Colonic mucosa (tissue), 4 donors: ENCODE measurements at regions not wholly inside any gene's neighbourhood (a gene's known extent, or its start where the extent isn't known, plus 50 kb on each side); places are given as distances from the start of the nearest gene placed in this dataset.

Experiments
- DNase-seq: peaks from one replicate; pipeline ENCODE4 v3.0.0-alpha.2; 2020
- H3K27ac ChIP-seq: fragments of 200-600 bp; one replicate; pipeline ENCODE4 v1.8.0; 2021
- H3K27me3 ChIP-seq: fragments of 200-600 bp; one replicate; pipeline ENCODE4 v1.8.0; 2021
- H3K36me3 ChIP-seq: fragments of 200-600 bp; one replicate; pipeline ENCODE4 v1.8.0; 2021
- H3K4me1 ChIP-seq: fragments of 200-600 bp; one replicate; pipeline ENCODE4 v1.8.0; 2021; ENCODE audit warnings: mild to moderate bottlenecking
- H3K4me3 ChIP-seq: fragments of 200-600 bp; one replicate; pipeline ENCODE4 v1.8.0; 2021
- H3K9ac ChIP-seq, 2 donors: one replicate each; pipeline ENCODE4 v1.7.0; 2013; ENCODE audit warnings: control low read depth in 2 of 2, low read depth in 2 of 2, low read length in 2 of 2
- H3K9me3 ChIP-seq: fragments of 200-600 bp; one replicate; pipeline ENCODE4 v1.8.0; 2021
- CTCF ChIP-seq: fragments of 200-600 bp; IDR thresholded peaks from one replicate; pipeline ENCODE4 v1.8.0; 2022; ENCODE audit warnings: antibody characterized with exemption, mild to moderate bottlenecking
- intact Hi-C: fragments of 100-400 bp; cut with DNase I; formaldehyde crosslinking; loops from one replicate; pipeline ENCODE4 v1.14.1; 2022
- donor health status: healthy.
- donor health status: DM: no; HTN: no; CAD: no.
- donor health status: DM: no; HTN: no; CAD: no.

GRCh38 chr15:56839641-56840040, 78.8 kb upstream of the TCF12 start:
- Histone ChIP-seq H3K27me3 (no peaks in the 10 kb centered on the region), H3K36me3 (no peaks in the 10 kb centered on the region), H3K4me3 (no peak overlapping the region), H3K4me1 (no peaks in the 10 kb centered on the region), H3K9ac (no peak overlapping the region), H3K27ac (no peak overlapping the region), H3K9me3 (no peaks in the 10 kb centered on the region)
- no peak for DNase-seq
- intact Hi-C loops, result no loop called here
- no peak for TF ChIP-seq CTCF

GRCh38 chr15:56839099-56839498, 79.3 kb upstream of the TCF12 start:
- H3K36me3 ChIP-seq, result no peaks in the 10 kb centered on the region
- no peaks in the 10 kb centered on the region for H3K9me3 ChIP-seq
- no peak overlapping the region for H3K4me3 ChIP-seq
- intact Hi-C loops, result no loop called here
- TF ChIP-seq CTCF, result no peak
- no peak overlapping the region for H3K9ac ChIP-seq
- H3K27ac ChIP-seq, result no peak overlapping the region
- no peaks in the 10 kb centered on the region for H3K4me1 ChIP-seq
- H3K27me3 ChIP-seq, result no peaks in the 10 kb centered on the region
- DNase-seq, result no peak

- Histone ChIP-seq H3K27ac (no peak overlapping the region), H3K4me3 (no peak overlapping the region), H3K9ac (no peak overlapping the region), H3K27me3 (no peaks in the 10 kb centered on the region), H3K9me3 (no peaks in the 10 kb centered on the region), H3K4me1 (no peaks in the 10 kb centered on the region), H3K36me3 (no peaks in the 10 kb centered on the region)
- intact Hi-C loops, result no loop called here
- TF ChIP-seq CTCF, result no peak
- no peak for DNase-seq
Measured at GRCh38 chr15:56838085-56838484, 80.4 kb upstream of the TCF12 start.

GRCh38 chr15:56837273-56837672, 81.2 kb upstream of the TCF12 start:
- intact Hi-C loops, result no loop called here
- H3K4me3 ChIP-seq, result no peak overlapping the region

GRCh38 chr15:56835718-56836171, 82.7 kb upstream of the TCF12 start:
- TF ChIP-seq CTCF, result no peak
- Histone ChIP-seq H3K9me3 (no peaks in the 10 kb centered on the region), H3K36me3 (no peaks in the 10 kb centered on the region), H3K27ac (no peak overlapping the region), H3K4me3 (no peak overlapping the region), H3K4me1 (no peaks in the 10 kb centered on the region), H3K9ac (no peak overlapping the region), H3K27me3 (no peaks in the 10 kb centered on the region)
- intact Hi-C loops, result no loop called here
- DNase-seq, result no peak

More at GRCh38 chr15:56837273-56837672, 81.2 kb upstream of the TCF12 start:
- no peak for DNase-seq
- Histone ChIP-seq H3K36me3 (no peaks in the 10 kb centered on the region), H3K9ac (no peak overlapping the region), H3K4me1 (no peaks in the 10 kb centered on the region), H3K9me3 (no peaks in the 10 kb centered on the region), H3K27ac (no peak overlapping the region), H3K27me3 (no peaks in the 10 kb centered on the region)
- TF ChIP-seq CTCF, result no peak

- H3K9ac ChIP-seq, result no peak overlapping the region
- no peaks in the 10 kb centered on the region for H3K9me3 ChIP-seq
- H3K36me3 ChIP-seq, result no peaks in the 10 kb centered on the region
- TF ChIP-seq CTCF, result no peak
- peak; percentile 53 for DNase-seq
- no peaks in the 10 kb centered on the region for H3K4me1 ChIP-seq
- no peaks in the 10 kb centered on the region for H3K27me3 ChIP-seq
- H3K27ac ChIP-seq, result no peak overlapping the region
- no peak overlapping the region for H3K4me3 ChIP-seq
- intact Hi-C loops, result no loop called here
Measured at GRCh38 chr15:56832125-56832524, 86.3 kb upstream of the TCF12 start.
